SK-N-SH treated with all-trans-retinoic acid at 6 μM for 48 hours (cell line): ENCODE measurements at regions not wholly inside any gene's neighbourhood (a gene's known extent, or its start where the extent isn't known, plus 50 kb on each side); places are given as distances from the start of the nearest gene placed in this dataset.

Source experiments
- ATAC-seq: fragments of 200-7000 bp; cut with Tn5 transposase; 3 replicates; pipeline ENCODE4 v1.9.1; 2020; ENCODE audit warnings: mild to moderate bottlenecking, moderate library complexity
- ARNTL ChIP-seq: fragments of 450-650 bp; formaldehyde crosslinking; IDR thresholded peaks from 2 replicates; pipeline ENCODE4 v1.5.0; 2020; ENCODE audit warnings: low read depth, mild to moderate bottlenecking, moderate library complexity, borderline replicate concordance
- BACH2 ChIP-seq: fragments of 250-450 bp; sonication (Bioruptor Pico); IDR thresholded peaks from 2 replicates; pipeline ENCODE4 v1.9.0; 2021; ENCODE audit warnings: mild to moderate bottlenecking, borderline replicate concordance
- CREB5 ChIP-seq: fragments of 250-450 bp; sonication (Bioruptor Pico); IDR thresholded peaks from 2 replicates; pipeline ENCODE4 v1.5.1; 2020; ENCODE audit warnings: low read depth, mild to moderate bottlenecking, moderate library complexity
- CSDC2 ChIP-seq: fragments of 250-450 bp; sonication (Bioruptor Pico); IDR thresholded peaks from 2 replicates; pipeline ENCODE4 v1.5.0; 2020; ENCODE audit warnings: mild to moderate bottlenecking, moderate library complexity
- CSRNP3 ChIP-seq: fragments of 250-450 bp; sonication (Bioruptor Pico); IDR thresholded peaks from 2 replicates; pipeline ENCODE4 v1.5.1; 2021; ENCODE audit warnings: mild to moderate bottlenecking, moderate library complexity
- ESRRG ChIP-seq: fragments of 250-450 bp; sonication (Bioruptor Pico); IDR thresholded peaks from 2 replicates; pipeline ENCODE4 v1.6.1; 2021; ENCODE audit warnings: mild to moderate bottlenecking
- GLIS3 ChIP-seq: fragments of 250-450 bp; sonication (Bioruptor Pico); IDR thresholded peaks from 2 replicates; pipeline ENCODE4 v1.5.0; 2020; ENCODE audit warnings: mild to moderate bottlenecking, moderate library complexity
- ISL1 ChIP-seq: fragments of 250-450 bp; sonication (Bioruptor Pico); IDR thresholded peaks from 2 replicates; pipeline ENCODE4 v2.1.2; 2022; ENCODE audit warnings: mild to moderate bottlenecking, moderate library complexity
- OSR1 ChIP-seq: fragments of 250-450 bp; sonication (Bioruptor Pico); IDR thresholded peaks from 2 replicates; pipeline ENCODE4 v1.8.0; 2022; ENCODE audit warnings: moderate library complexity, mild to moderate bottlenecking, inconsistent platforms
- POU6F1 ChIP-seq: fragments of 250-450 bp; sonication (Bioruptor Pico); IDR thresholded peaks from 2 replicates; pipeline ENCODE4 v1.8.0; 2021; ENCODE audit warnings: low read depth, mild to moderate bottlenecking, moderate library complexity, borderline replicate concordance
- PPARA ChIP-seq: fragments of 250-450 bp; sonication (Bioruptor Pico); IDR thresholded peaks from 2 replicates; pipeline ENCODE4 v1.5.0; 2020; ENCODE audit warnings: mild to moderate bottlenecking, borderline replicate concordance
- RARB ChIP-seq: fragments of 250-450 bp; sonication (Bioruptor Pico); IDR thresholded peaks from 2 replicates; pipeline ENCODE4 v1.8.0; 2021; ENCODE audit warnings: mild to moderate bottlenecking, moderate library complexity
- SNAI2 ChIP-seq: fragments of 250-450 bp; sonication (Bioruptor Pico); IDR thresholded peaks from 2 replicates; pipeline ENCODE4 v1.5.0; 2020; ENCODE audit warnings: mild to moderate bottlenecking, moderate library complexity
- TCF4 ChIP-seq: fragments of 250-450 bp; sonication (Bioruptor Pico); IDR thresholded peaks from 2 replicates; pipeline ENCODE4 v1.8.0; 2021; ENCODE audit warnings: mild to moderate bottlenecking, moderate library complexity, borderline replicate concordance
- TOX ChIP-seq: fragments of 250-450 bp; sonication (Bioruptor Pico); IDR thresholded peaks from 2 replicates; pipeline ENCODE4 v1.8.0; 2021; ENCODE audit warnings: mild to moderate bottlenecking, moderate library complexity, borderline replicate concordance
- TSHZ2 ChIP-seq: fragments of 250-450 bp; sonication (Bioruptor Pico); IDR thresholded peaks from 2 replicates; pipeline ENCODE4 v1.5.0; 2020; ENCODE audit warnings: mild to moderate bottlenecking, moderate library complexity
- ZC3H10 ChIP-seq: fragments of 250-450 bp; sonication (Bioruptor Pico); IDR thresholded peaks from 2 replicates; pipeline ENCODE4 v1.5.1; 2021; ENCODE audit warnings: mild to moderate bottlenecking, moderate library complexity
- ZFP3 ChIP-seq: fragments of 250-450 bp; sonication (Bioruptor Pico); IDR thresholded peaks from 2 replicates; pipeline ENCODE4 v1.5.0; 2020; ENCODE audit warnings: mild to moderate bottlenecking, moderate library complexity
- ZNF565 ChIP-seq: fragments of 450-650 bp; formaldehyde crosslinking; conservative IDR thresholded peaks from 2 replicates; pipeline ENCODE4 v1.5.0; 2020; ENCODE audit warnings: low read depth, mild to moderate bottlenecking, moderate library complexity
- ZNF70 ChIP-seq: fragments of 450-650 bp; formaldehyde crosslinking; IDR thresholded peaks from 2 replicates; pipeline ENCODE4 v1.5.0; 2020; ENCODE audit warnings: mild to moderate bottlenecking, moderate library complexity
- ZNF8 ChIP-seq: fragments of 450-650 bp; formaldehyde crosslinking; IDR thresholded peaks from 2 replicates; pipeline ENCODE4 v1.5.0; 2020; ENCODE audit warnings: mild to moderate bottlenecking, moderate library complexity

GRCh38 chr9:120289990-120290975 lies 289.7 kb downstream of the CDK5RAP2 start:
- TF ChIP-seq ZNF70 (CRISPR knock-in tag) (no peak), ZFP3 (CRISPR knock-in tag) (no peak), BACH2 (CRISPR knock-in tag) (no peak), RARB (CRISPR knock-in tag) (no peak), ARNTL (CRISPR knock-in tag) (no peak), TSHZ2 (no peak), OSR1 (CRISPR knock-in tag) (no peak), CSRNP3 (CRISPR knock-in tag) (no peak), CSDC2 (CRISPR knock-in tag) (no peak), TOX (CRISPR knock-in tag) (no peak), SNAI2 (CRISPR knock-in tag) (no peak), TCF4 (CRISPR knock-in tag) (no peak), PPARA (no peak), ZC3H10 (no peak), ESRRG (CRISPR knock-in tag) (no peak), POU6F1 (CRISPR knock-in tag) (no peak), CREB5 (CRISPR knock-in tag) (no peak), ZNF8 (CRISPR knock-in tag) (no peak), ISL1 (CRISPR knock-in tag) (no peak), ZNF565 (CRISPR knock-in tag) (no peak)
- TF ChIP-seq, all 23 proteins: peak for 0
- no peak for ATAC-seq

GRCh38 chr9:120289098-120289497 lies 290.9 kb downstream of the CDK5RAP2 start:
- ATAC-seq: no peak
- no peak for TF ChIP-seq ZNF8 (CRISPR knock-in tag)
- no peak for TF ChIP-seq GLIS3
- TF ChIP-seq CREB5 (CRISPR knock-in tag): no peak
- no peak for TF ChIP-seq RARB (CRISPR knock-in tag)
- TF ChIP-seq TOX (CRISPR knock-in tag): no peak
- no peak for TF ChIP-seq ARNTL (CRISPR knock-in tag)
- no peak for TF ChIP-seq TSHZ2
- no peak for TF ChIP-seq ZFP3 (CRISPR knock-in tag)
- no peak for TF ChIP-seq ZC3H10
- no peak for TF ChIP-seq ZNF70 (CRISPR knock-in tag)
- TF ChIP-seq PPARA: no peak
- TF ChIP-seq CSRNP3 (CRISPR knock-in tag): no peak
- no peak for TF ChIP-seq POU6F1 (CRISPR knock-in tag)
- no peak for TF ChIP-seq ISL1 (CRISPR knock-in tag)
- TF ChIP-seq BACH2 (CRISPR knock-in tag): no peak
- no peak for TF ChIP-seq ESRRG (CRISPR knock-in tag)
